ENCODE measurements at regions not wholly inside any gene's neighbourhood (a gene's known extent, or its start where the extent isn't known, plus 50 kb on each side); places are given as distances from the start of the nearest gene placed in this dataset.

- TF ChIP-seq EZH2phosphoT487 (IDR thresholded peaks at IDR 0.05; ENCODE audit: borderline replicate concordance) (no peak), ATF3 (IDR thresholded peaks at IDR 0.05) (no peak), ZFX (IDR thresholded peaks at IDR 0.05) (no peak), EZH2 (IDR thresholded peaks at IDR 0.05) (no peak), CBX3 (IDR thresholded peaks at IDR 0.05; ENCODE audit: low read depth) (no peak), ZNF274 (IDR thresholded peaks at IDR 0.05; ENCODE audit: low read depth, low read length) (no peak), SRF (IDR thresholded peaks at IDR 0.05; ENCODE audit: low read depth) (no peak), EGR1 (IDR thresholded peaks at IDR 0.05; ENCODE audit: low read depth) (no peak)
- TF ChIP-seq, protein P1, sequence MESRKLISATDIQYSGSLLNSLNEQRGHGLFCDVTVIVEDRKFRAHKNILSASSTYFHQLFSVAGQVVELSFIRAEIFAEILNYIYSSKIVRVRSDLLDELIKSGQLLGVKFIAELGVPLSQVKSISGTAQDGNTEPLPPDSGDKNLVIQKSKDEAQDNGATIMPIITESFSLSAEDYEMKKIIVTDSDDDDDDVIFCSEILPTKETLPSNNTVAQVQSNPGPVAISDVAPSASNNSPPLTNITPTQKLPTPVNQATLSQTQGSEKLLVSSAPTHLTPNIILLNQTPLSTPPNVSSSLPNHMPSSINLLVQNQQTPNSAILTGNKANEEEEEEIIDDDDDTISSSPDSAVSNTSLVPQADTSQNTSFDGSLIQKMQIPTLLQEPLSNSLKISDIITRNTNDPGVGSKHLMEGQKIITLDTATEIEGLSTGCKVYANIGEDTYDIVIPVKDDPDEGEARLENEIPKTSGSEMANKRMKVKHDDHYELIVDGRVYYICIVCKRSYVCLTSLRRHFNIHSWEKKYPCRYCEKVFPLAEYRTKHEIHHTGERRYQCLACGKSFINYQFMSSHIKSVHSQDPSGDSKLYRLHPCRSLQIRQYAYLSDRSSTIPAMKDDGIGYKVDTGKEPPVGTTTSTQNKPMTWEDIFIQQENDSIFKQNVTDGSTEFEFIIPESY (IDR thresholded peaks at IDR 0.05; ENCODE audit: extremely low read depth, insufficient replicate concordance, low read length): no peak
- TF ChIP-seq, protein P2, sequence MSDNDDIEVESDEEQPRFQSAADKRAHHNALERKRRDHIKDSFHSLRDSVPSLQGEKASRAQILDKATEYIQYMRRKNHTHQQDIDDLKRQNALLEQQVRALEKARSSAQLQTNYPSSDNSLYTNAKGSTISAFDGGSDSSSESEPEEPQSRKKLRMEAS (IDR thresholded peaks at IDR 0.05): no peak
Measured at GRCh38 chr10:113479346-113480080, 73.3 kb upstream of the HABP2 start (continued).

- no peaks in the 10 kb centered on the region for H3K27me3 ChIP-seq (ENCODE audit: insufficient read depth, low read length)
- H3K4me2 ChIP-seq (ENCODE audit: low read length): no peak overlapping the region
- ChIA-PET POLR2A (interaction anchor here (0.6 kb wide), 1 partner anchor 530 kb away, joined by 5 read pairs; the partner anchor contains the start of gene TCF7L2), CTCF (no interaction called here), RAD21 (ENCODE audit: low non-redundant PET in 1 of 2, low total read pairs in 2 of 2, uncharacterized antibody in 2 of 2, unreplicated experiment in 2 of 2) (no interaction called here)
- no peak overlapping the region for H2AFZ ChIP-seq (ENCODE audit: low read depth, low read length, poor library complexity, severe bottlenecking)
- H3K9me2 ChIP-seq (ENCODE audit: insufficient read depth): no peaks in the 10 kb centered on the region
- H3K4me3 ChIP-seq (replicated peaks in 1 of 2; ENCODE audit: low read depth in 1 of 2, low read length in 2 of 2): no peak overlapping the region
- no peak overlapping the region for H3K27ac ChIP-seq (ENCODE audit: low read depth, low read length)
- DNase-seq (ENCODE audit: low read depth, low spot score) (no peak), ATAC-seq (no peak)
- no TSS peak for BruUV-seq (replicated peaks)
- intact Hi-C loops (cut with micrococcal nuclease): no loop called here
- no peaks in the 10 kb centered on the region for H3K4me1 ChIP-seq (ENCODE audit: control insufficient read depth in 1 of 2, insufficient read depth in 2 of 2, low read length in 2 of 2)
- H3K79me2 ChIP-seq (ENCODE audit: insufficient read depth, low read length): no peaks in the 10 kb centered on the region
- no peaks in the 10 kb centered on the region for H3K36me3 ChIP-seq (ENCODE audit: control insufficient read depth in 1 of 2, insufficient read depth in 2 of 2, low read length in 2 of 2)
- peaks cover 19 to 34% of the 10 kb centered on the region in 2 experiments; a peak in 3 of 4 replicates for H3K9me3 ChIP-seq (ENCODE audit: control insufficient read depth in 1 of 2, insufficient read depth in 1 of 2, low read depth in 1 of 2, low read length in 2 of 2)
- H3K9ac ChIP-seq (ENCODE audit: low read length): no peak overlapping the region
- no peaks in the 10 kb centered on the region for H4K20me1 ChIP-seq (ENCODE audit: insufficient read depth)
- TF ChIP-seq SIN3A (IDR thresholded peaks at IDR 0.05; ENCODE audit: low read depth): no peak
- no peak for TF ChIP-seq ZFX (IDR thresholded peaks at IDR 0.05)
- TF ChIP-seq POLR2A (IDR thresholded peaks at IDR 0.05; ENCODE audit: borderline replicate concordance, extremely low read depth, insufficient read depth, insufficient read length): no peak
- no peak for TF ChIP-seq EZH2 (IDR thresholded peaks at IDR 0.05)
- no peak for TF ChIP-seq EZH2phosphoT487 (IDR thresholded peaks at IDR 0.05; ENCODE audit: borderline replicate concordance)
- no peak for TF ChIP-seq CEBPB (IDR thresholded peaks at IDR 0.05; ENCODE audit: low read depth)
- no peak for TF ChIP-seq TCF7L2 (IDR thresholded peaks at IDR 0.05; ENCODE audit: borderline replicate concordance, extremely low read depth, insufficient read depth, insufficient read length)
- no peak for TF ChIP-seq REST (IDR thresholded peaks at IDR 0.05; ENCODE audit: low read depth)
- TF ChIP-seq, protein P1 (IDR thresholded peaks at IDR 0.05; ENCODE audit: extremely low read depth, insufficient replicate concordance, low read length): no peak
- TF ChIP-seq, protein P2 (IDR thresholded peaks at IDR 0.05): no peak
- no peak for TF ChIP-seq YY1 (IDR thresholded peaks at IDR 0.05; ENCODE audit: extremely low read depth, insufficient replicate concordance, low read depth, low read length)
- no peak for TF ChIP-seq EGR1 (IDR thresholded peaks at IDR 0.05; ENCODE audit: low read depth)
Measured at GRCh38 chr10:113480081-113480360, 72.8 kb upstream of the HABP2 start.
